PC-3 (cell line): ENCODE measurements at regions not wholly inside any gene's neighbourhood (a gene's known extent, or its start where the extent isn't known, plus 50 kb on each side); places are given as distances from the start of the nearest gene placed in this dataset.

Source experiments
- EZH2 ChIP-seq: fragments of 300-600 bp; sonication (generic); IDR thresholded peaks from one replicate; pipeline ENCODE4 v1.6.1; 2017; ENCODE audit warnings: antibody characterized with exemption, mild to moderate bottlenecking, low read length; ENCODE audit not compliant: unreplicated experiment
- EZH2phosphoT487 ChIP-seq: fragments of 300-600 bp; sonication (generic); IDR thresholded peaks from 2 replicates; pipeline ENCODE4 v1.6.1; 2018; ENCODE audit warnings: mild to moderate bottlenecking, antibody characterized with exemption, low read length, borderline replicate concordance
- TF ChIP-seq, protein P1 (sequence below): fragments of 300-600 bp; sonication (generic); conservative IDR thresholded peaks from 2 replicates; pipeline ENCODE4 v1.5.1; 2017; ENCODE audit warnings: antibody characterized with exemption, low read depth, mild to moderate bottlenecking, low read length

DNA sequence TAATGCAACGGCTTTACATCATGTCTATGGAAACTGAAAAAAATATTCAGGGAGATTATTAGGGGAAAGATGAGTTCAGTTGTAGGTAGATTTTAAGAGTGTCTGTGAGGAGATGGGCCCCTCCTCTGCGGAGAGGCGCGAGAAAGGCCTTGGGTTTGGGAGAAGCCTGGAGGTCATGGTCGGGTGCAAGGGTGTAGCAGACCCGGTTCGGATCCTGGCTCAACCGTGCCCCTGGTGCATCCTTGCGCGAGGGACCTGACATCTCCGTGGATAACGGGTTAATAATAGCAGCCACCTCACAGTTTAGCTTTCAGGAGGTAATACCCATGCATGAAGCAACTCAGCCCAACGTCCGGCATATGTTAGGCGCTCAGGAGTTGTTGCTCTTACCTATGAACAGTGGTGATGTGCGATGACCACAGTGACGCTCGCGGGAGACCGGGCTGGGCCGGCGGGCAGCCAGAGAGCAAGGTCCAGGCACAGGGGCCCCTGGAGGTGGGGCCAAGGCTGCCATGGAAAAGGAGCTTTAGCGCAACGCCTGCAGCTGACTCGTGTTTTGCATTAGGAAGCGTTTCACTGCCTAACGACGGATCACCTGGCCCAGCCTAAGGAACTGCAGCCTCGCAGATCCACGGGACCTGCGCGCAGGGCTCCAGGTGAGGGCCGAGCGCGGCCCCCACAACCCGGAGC, 146.4 kb upstream of the ARID1B start:
- TF ChIP-seq, protein P1, sequence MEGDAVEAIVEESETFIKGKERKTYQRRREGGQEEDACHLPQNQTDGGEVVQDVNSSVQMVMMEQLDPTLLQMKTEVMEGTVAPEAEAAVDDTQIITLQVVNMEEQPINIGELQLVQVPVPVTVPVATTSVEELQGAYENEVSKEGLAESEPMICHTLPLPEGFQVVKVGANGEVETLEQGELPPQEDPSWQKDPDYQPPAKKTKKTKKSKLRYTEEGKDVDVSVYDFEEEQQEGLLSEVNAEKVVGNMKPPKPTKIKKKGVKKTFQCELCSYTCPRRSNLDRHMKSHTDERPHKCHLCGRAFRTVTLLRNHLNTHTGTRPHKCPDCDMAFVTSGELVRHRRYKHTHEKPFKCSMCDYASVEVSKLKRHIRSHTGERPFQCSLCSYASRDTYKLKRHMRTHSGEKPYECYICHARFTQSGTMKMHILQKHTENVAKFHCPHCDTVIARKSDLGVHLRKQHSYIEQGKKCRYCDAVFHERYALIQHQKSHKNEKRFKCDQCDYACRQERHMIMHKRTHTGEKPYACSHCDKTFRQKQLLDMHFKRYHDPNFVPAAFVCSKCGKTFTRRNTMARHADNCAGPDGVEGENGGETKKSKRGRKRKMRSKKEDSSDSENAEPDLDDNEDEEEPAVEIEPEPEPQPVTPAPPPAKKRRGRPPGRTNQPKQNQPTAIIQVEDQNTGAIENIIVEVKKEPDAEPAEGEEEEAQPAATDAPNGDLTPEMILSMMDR, result no peak
- TF ChIP-seq EZH2 (no peak), EZH2phosphoT487 (no peak)
